ENCODE measurements at regions not wholly inside any gene's neighbourhood (a gene's known extent, or its start where the extent isn't known, plus 50 kb on each side); places are given as distances from the start of the nearest gene placed in this dataset.

GRCh38 chr14:80395031-80395430 lies 183.7 kb upstream of the DIO2 start:
- Histone ChIP-seq H3K9me3 (peaks cover 0 to 18% (median 0%) of the 10 kb centered on the region in 3 donors), H3K27ac (no peak overlapping the region), H3K36me3 (no peaks in the 10 kb centered on the region), H3K4me1 (no peaks in the 10 kb centered on the region), H3K4me3 (no peak overlapping the region), H3K27me3 (no peaks in the 10 kb centered on the region)
- WGBS, 2 donors (ENCODE audit: low coverage in 1 of 2), result 54% methylated on average over 2 of the region's 2 CpGs; no CpG with 5 or more reads in 1 of the 2 donors
- no peak for TF ChIP-seq POLR2AphosphoS5 (IDR thresholded peaks at IDR 0.05)
- TF ChIP-seq EP300 (IDR thresholded peaks at IDR 0.05), result no peak
- TF ChIP-seq CTCF (IDR thresholded peaks at IDR 0.05), result no peak
- TF ChIP-seq POLR2A (IDR thresholded peaks at IDR 0.05), result no peak
- no peak for ATAC-seq

- WGBS, 2 donors (ENCODE audit: low coverage in 1 of 2), result 0 to 50% methylated on average over 1 of the region's 1 CpG
- peaks cover 0 to 13% (median 0%) of the 10 kb centered on the region in 3 donors for H3K9me3 ChIP-seq
These were observed 182.5 kb upstream of the DIO2 start for GRCh38 chr14:80393766-80394165.

GRCh38 chr14:80390906-80391305 lies 179.6 kb upstream of the DIO2 start:
- WGBS, 2 donors (ENCODE audit: low coverage in 1 of 2), result 81 to 100% methylated on average over 1 of the region's 1 CpG
- Histone ChIP-seq H3K4me1 (peaks cover 0 to 16% (median 5%) of the 10 kb centered on the region in 3 donors), H3K4me3 (no peak overlapping the region), H3K36me3 (no peaks in the 10 kb centered on the region), H3K27ac (no peak overlapping the region), H3K9me3 (no peaks in the 10 kb centered on the region), H3K27me3 (no peaks in the 10 kb centered on the region)
- no peak for ATAC-seq
- TF ChIP-seq EP300 (IDR thresholded peaks at IDR 0.05) (no peak), POLR2AphosphoS5 (IDR thresholded peaks at IDR 0.05) (no peak), POLR2A (IDR thresholded peaks at IDR 0.05) (no peak), CTCF (IDR thresholded peaks at IDR 0.05) (no peak)

More at GRCh38 chr14:80393766-80394165, 182.5 kb upstream of the DIO2 start:
- Histone ChIP-seq H3K4me1 (no peaks in the 10 kb centered on the region), H3K36me3 (no peaks in the 10 kb centered on the region), H3K27me3 (no peaks in the 10 kb centered on the region), H3K4me3 (no peak overlapping the region), H3K27ac (no peak overlapping the region)
- TF ChIP-seq EP300 (IDR thresholded peaks at IDR 0.05), result no peak
- no peak for TF ChIP-seq POLR2A (IDR thresholded peaks at IDR 0.05)
- no peak for TF ChIP-seq CTCF (IDR thresholded peaks at IDR 0.05)
- TF ChIP-seq POLR2AphosphoS5 (IDR thresholded peaks at IDR 0.05), result no peak
- no peak for ATAC-seq

GRCh38 chr14:80388980-80389711 lies 177.8 kb upstream of the DIO2 start:
- H3K9me3 ChIP-seq, result no peaks in the 10 kb centered on the region
- H3K4me1 ChIP-seq, result peaks cover 0 to 16% (median 5%) of the 10 kb centered on the region in 3 donors
- H3K4me3 ChIP-seq, result no peak overlapping the region
- WGBS, 2 donors (ENCODE audit: low coverage in 1 of 2), result 66 to 72% methylated on average over 2 of the region's 2 CpGs
- ATAC-seq, result no peak
- H3K27ac ChIP-seq, result no peak overlapping the region
- no peaks in the 10 kb centered on the region for H3K27me3 ChIP-seq
- H3K36me3 ChIP-seq, result no peaks in the 10 kb centered on the region
- TF ChIP-seq EP300 (IDR thresholded peaks at IDR 0.05), result no peak
- TF ChIP-seq POLR2A (IDR thresholded peaks at IDR 0.05), result no peak
- TF ChIP-seq CTCF (IDR thresholded peaks at IDR 0.05), result no peak
- no peak for TF ChIP-seq POLR2AphosphoS5 (IDR thresholded peaks at IDR 0.05)

GRCh38 chr14:80387563-80387981 lies 176.3 kb upstream of the DIO2 start:
- Histone ChIP-seq H3K9me3 (no peaks in the 10 kb centered on the region), H3K36me3 (no peaks in the 10 kb centered on the region), H3K27me3 (no peaks in the 10 kb centered on the region), H3K4me1 (peaks cover 0 to 16% (median 5%) of the 10 kb centered on the region in 3 donors), H3K27ac (peak overlapping the region in 1 of 4 donors; percentile 9), H3K4me3 (no peak overlapping the region)
- WGBS, 2 donors (ENCODE audit: low coverage in 1 of 2), result 27 to 64% methylated on average over 2 to 6 of the region's 7 CpGs
- TF ChIP-seq EP300 (IDR thresholded peaks at IDR 0.05), result no peak
- TF ChIP-seq POLR2AphosphoS5 (IDR thresholded peaks at IDR 0.05), result peak; percentile 32
- TF ChIP-seq POLR2A (IDR thresholded peaks at IDR 0.05), result no peak
- no peak for TF ChIP-seq CTCF (IDR thresholded peaks at IDR 0.05)
- ATAC-seq, result peak; percentile 41
